GM06990 (cell line): ENCODE measurements at regions not wholly inside any gene's neighbourhood (a gene's known extent, or its start where the extent isn't known, plus 50 kb on each side); places are given as distances from the start of the nearest gene placed in this dataset.
"Not testable (repeated sequence)": the region's sequence is repeated elsewhere in the genome, so short reads cannot be mapped to it uniquely, and the experiment has no call there.

Experiments used
- DNase-seq: peaks from one replicate; pipeline ENCODE4 v3.0.0-alpha.2; 2011; ENCODE audit not compliant: insufficient read length; ENCODE audit errors: extremely low read depth
- H3K27me3 ChIP-seq: replicated peaks from 2 replicates; pipeline ENCODE4 v1.6.0; 2011; ENCODE audit warnings: low read length; ENCODE audit not compliant: control insufficient read depth, insufficient read depth
- H3K36me3 ChIP-seq: 2 replicates; pipeline ENCODE4 v1.5.1; 2011; ENCODE audit warnings: low read length; ENCODE audit not compliant: control insufficient read depth, insufficient read depth
- H3K4me3 ChIP-seq: replicated peaks from 2 replicates; pipeline ENCODE4 v1.5.1; 2011; ENCODE audit warnings: low read depth, mild to moderate bottlenecking, control low read depth, low read length
- TF ChIP-seq, protein P1 (sequence below): IDR thresholded peaks from 2 replicates; pipeline ENCODE4 v1.5.1; 2011; ENCODE audit warnings: low read length, control low read depth, mild to moderate bottlenecking, inconsistent platforms; ENCODE audit not compliant: insufficient read depth, poor library complexity, severe bottlenecking

DNA sequence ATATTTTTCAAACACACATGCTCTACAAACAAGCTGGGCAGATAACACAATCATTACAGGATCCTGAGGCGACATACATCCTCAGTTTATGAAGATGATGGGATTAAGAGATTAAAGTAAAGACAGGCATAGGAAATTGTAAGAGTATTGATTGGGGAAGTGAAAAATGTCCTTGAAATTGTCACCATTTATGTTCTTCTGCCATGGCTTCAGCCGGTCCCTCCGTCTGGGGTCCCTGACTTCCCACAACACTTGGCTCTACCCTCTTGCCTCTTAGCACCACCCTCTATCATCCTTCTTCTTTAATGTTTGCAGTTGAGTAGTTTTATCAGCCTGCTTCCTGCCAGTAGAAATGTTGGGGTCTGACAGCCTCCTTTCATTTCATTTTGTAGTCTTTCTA, 244.4 kb downstream of the DAD1 start:
- Histone ChIP-seq H3K36me3 (no peaks in the 10 kb centered on the region), H3K27me3 (no peaks in the 10 kb centered on the region), H3K4me3 (no peak overlapping the region)
- TF ChIP-seq, protein P1, sequence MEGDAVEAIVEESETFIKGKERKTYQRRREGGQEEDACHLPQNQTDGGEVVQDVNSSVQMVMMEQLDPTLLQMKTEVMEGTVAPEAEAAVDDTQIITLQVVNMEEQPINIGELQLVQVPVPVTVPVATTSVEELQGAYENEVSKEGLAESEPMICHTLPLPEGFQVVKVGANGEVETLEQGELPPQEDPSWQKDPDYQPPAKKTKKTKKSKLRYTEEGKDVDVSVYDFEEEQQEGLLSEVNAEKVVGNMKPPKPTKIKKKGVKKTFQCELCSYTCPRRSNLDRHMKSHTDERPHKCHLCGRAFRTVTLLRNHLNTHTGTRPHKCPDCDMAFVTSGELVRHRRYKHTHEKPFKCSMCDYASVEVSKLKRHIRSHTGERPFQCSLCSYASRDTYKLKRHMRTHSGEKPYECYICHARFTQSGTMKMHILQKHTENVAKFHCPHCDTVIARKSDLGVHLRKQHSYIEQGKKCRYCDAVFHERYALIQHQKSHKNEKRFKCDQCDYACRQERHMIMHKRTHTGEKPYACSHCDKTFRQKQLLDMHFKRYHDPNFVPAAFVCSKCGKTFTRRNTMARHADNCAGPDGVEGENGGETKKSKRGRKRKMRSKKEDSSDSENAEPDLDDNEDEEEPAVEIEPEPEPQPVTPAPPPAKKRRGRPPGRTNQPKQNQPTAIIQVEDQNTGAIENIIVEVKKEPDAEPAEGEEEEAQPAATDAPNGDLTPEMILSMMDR: no peak
- DNase-seq: no peak

DNA sequence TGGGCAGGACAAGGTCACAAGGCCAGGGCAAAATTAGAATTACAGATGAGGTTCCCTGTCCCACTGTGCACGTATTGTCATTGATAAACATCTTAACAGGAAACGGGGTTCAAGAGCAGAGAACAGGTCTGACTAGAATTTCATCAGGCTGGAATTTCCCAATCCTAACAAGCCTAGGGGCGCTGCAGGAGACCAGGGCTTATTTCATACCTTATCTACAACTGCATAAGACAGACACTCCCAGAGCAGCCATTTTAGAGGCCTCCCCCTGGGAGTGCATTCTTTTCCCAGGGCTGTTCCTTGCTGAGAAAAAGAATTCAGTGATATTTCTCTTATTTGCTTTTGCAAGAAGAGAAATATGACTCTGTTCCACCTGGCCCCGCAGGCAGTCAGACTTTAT, 244.8 kb downstream of the DAD1 start:
- not testable (repeated sequence) for H3K4me3 ChIP-seq, H3K27me3 ChIP-seq, DNase-seq, H3K36me3 ChIP-seq

DNA sequence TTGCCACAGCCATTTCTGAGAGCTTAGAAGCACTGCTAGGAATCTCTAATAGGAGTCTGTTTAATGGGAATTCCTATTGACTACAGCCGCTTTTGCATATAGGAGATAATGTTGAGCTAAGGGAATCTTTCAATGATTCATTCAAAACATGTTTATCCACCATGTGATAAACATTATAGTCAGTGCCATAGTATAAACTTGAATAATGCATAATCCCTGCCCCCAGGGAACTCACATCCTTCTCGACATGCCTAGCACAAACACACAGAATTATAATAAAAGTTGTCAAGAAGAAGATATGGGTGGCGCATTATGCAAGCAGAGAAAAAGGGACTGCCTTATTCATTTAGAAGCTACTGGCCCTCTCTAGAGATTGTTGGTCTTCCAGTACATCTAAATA, 248.0 kb downstream of the DAD1 start:
- Histone ChIP-seq H3K27me3 (no peaks in the 10 kb centered on the region), H3K4me3 (no peak overlapping the region), H3K36me3 (no peaks in the 10 kb centered on the region)
- no peak for DNase-seq
- TF ChIP-seq, protein P1: no peak

DNA sequence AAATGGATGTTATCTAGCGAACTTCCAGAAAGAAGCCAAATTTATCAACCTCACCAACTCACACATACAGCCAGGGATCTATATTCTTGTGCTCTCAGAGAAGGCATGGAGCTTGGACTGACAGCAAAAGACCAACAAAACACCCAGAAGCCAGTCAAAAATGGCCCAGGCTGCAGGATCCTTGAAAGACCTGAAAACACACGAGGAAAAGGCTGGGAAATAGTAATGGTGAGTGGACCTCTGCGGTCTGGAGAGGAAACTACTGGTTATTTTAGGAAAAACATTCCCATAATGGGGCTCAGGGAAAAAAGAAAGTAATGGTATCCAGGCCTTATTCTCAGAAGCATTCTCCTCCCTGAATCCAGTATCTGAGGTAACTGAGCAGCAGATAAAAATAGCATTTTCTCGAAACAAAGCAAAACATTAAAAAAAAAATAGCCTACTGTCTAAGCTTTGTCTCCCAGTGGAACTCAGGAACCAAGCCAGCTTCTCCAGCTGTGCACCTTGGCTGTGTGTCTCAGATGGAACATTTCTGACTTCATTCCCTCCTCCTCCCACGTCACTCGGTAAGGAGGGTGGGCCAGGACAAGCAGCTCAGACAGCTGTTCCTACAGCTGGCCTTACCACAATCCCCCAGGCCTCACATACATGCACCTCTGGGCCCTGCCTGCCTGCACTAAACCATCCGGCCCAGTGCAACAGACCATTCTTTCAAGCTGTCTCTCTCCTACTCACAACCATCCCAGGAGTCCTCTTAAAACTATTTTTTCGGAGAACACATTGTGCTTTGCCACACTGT, 249.9 kb downstream of the DAD1 start:
- no peak for DNase-seq
- Histone ChIP-seq H3K4me3 (no peak overlapping the region), H3K27me3 (no peaks in the 10 kb centered on the region), H3K36me3 (no peaks in the 10 kb centered on the region)
- TF ChIP-seq, protein P1: no peak

DNA sequence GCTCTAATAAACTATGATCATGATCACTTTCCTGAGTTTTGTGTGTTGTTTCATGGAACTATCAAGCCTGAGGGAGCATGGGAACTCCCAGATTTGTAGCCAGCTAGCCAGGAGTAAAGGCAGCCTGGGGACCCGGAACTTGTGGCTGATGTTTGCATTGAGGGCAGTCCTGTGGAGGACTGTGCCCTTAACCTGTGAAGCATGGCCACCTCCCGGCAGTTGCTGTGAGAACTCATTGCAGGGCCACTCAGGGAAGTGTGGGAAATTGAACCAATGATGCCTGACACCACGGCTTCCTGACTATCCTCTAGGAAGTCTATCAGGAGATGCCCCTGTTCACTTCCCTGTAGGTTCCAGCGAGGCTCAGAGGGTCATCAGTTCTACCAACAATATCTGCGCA, 250.6 kb downstream of the DAD1 start:
- no peaks in the 10 kb centered on the region for H3K27me3 ChIP-seq
- DNase-seq: no peak
- TF ChIP-seq, protein P1: no peak
- H3K4me3 ChIP-seq: no peak overlapping the region
- no peaks in the 10 kb centered on the region for H3K36me3 ChIP-seq

DNA sequence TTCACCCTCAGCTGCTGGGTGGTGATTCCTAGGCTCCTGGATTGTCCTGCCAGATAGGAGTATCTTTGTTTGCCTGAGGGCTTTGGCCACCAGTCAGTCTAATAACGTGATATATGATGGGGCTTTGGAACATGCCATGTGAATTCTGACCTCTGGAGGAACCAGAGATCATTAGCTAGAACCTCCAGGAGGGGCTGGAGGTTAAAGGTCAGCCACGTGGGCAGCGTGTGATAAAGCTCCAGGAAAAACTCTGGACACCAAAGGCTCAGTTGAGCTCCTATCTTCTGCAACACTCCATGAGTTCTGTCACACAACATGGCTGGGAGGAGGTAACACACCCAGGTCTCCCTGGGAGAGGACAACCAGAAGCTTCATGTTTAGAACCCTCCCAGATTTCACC, 251.1 kb downstream of the DAD1 start:
- TF ChIP-seq, protein P1: no peak
- no peak for DNase-seq
- no peaks in the 10 kb centered on the region for H3K27me3 ChIP-seq
- no peaks in the 10 kb centered on the region for H3K36me3 ChIP-seq
- H3K4me3 ChIP-seq: no peak overlapping the region
